Chondrocyte (in vitro differentiated cells): ENCODE measurements at regions not wholly inside any gene's neighbourhood (a gene's known extent, or its start where the extent isn't known, plus 50 kb on each side); places are given as distances from the start of the nearest gene placed in this dataset.

Experiments
- DNase-seq: peaks from one replicate; pipeline ENCODE4 v3.0.0; 2021; ENCODE audit warnings: mixed read lengths, low spot score
- H3K27ac Mint-ChIP-seq: one replicate; pipeline ENCODE4 v1.8.0; 2021; ENCODE audit warnings: mild to moderate bottlenecking, moderate library complexity, mixed read lengths; ENCODE audit not compliant: unreplicated experiment
- H3K27me3 Mint-ChIP-seq: 2 replicates; pipeline ENCODE4 v1.8.0; 2021; ENCODE audit warnings: low read depth, mixed read lengths
- H3K36me3 Mint-ChIP-seq: 2 replicates; pipeline ENCODE4 v1.8.0; 2021; ENCODE audit warnings: low read depth, mixed read lengths
- H3K4me1 Mint-ChIP-seq: 2 replicates; pipeline ENCODE4 v1.8.0; 2021; ENCODE audit warnings: low read depth, mild to moderate bottlenecking, mixed read lengths
- H3K4me3 Mint-ChIP-seq: one replicate; pipeline ENCODE4 v1.8.0; 2021; ENCODE audit warnings: mild to moderate bottlenecking, moderate library complexity, mixed read lengths; ENCODE audit not compliant: unreplicated experiment
- H3K9me3 Mint-ChIP-seq: 2 replicates; pipeline ENCODE4 v1.8.0; 2021; ENCODE audit warnings: low read depth, mixed read lengths
- TF ChIP-seq, protein P1 (sequence below): fragments of 200-600 bp; sonication (generic); IDR thresholded peaks from 2 replicates; pipeline ENCODE4 v1.5.0; 2021; ENCODE audit warnings: antibody characterized with exemption, mild to moderate bottlenecking, moderate library complexity

DNA sequence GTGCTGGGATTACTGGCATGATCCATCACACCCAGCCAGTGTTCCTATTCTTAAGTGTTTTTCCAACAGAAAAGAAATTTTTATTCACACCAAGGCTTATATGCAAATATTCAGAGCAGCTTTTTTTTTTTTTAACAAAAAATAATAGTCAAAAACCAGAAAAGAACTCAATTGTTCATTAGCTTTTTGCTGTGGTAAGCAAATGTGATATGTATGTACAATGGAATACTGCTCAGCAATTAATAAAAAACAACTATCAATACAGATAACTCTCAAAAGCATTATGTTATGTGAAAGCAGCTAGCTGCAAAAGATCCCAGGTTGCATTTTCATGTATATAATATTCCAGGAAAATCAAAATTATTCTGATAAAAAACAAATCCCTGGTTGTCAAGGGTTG is 132.3 kb downstream of the SLIT2 start:
- no peaks in the 10 kb centered on the region for H3K27me3 Mint-ChIP-seq
- H3K27ac Mint-ChIP-seq: no peak overlapping the region
- no peaks in the 10 kb centered on the region for H3K9me3 Mint-ChIP-seq
- no peak for DNase-seq
- no peak overlapping the region for H3K4me3 Mint-ChIP-seq
- H3K4me1 Mint-ChIP-seq: no peaks in the 10 kb centered on the region
- no peaks in the 10 kb centered on the region for H3K36me3 Mint-ChIP-seq
- TF ChIP-seq, protein P1, sequence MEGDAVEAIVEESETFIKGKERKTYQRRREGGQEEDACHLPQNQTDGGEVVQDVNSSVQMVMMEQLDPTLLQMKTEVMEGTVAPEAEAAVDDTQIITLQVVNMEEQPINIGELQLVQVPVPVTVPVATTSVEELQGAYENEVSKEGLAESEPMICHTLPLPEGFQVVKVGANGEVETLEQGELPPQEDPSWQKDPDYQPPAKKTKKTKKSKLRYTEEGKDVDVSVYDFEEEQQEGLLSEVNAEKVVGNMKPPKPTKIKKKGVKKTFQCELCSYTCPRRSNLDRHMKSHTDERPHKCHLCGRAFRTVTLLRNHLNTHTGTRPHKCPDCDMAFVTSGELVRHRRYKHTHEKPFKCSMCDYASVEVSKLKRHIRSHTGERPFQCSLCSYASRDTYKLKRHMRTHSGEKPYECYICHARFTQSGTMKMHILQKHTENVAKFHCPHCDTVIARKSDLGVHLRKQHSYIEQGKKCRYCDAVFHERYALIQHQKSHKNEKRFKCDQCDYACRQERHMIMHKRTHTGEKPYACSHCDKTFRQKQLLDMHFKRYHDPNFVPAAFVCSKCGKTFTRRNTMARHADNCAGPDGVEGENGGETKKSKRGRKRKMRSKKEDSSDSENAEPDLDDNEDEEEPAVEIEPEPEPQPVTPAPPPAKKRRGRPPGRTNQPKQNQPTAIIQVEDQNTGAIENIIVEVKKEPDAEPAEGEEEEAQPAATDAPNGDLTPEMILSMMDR: no peak

GRCh38 chr4:20384456-20384855 is 132.8 kb downstream of the SLIT2 start:
- TF ChIP-seq, protein P1: no peak
- Mint-ChIP-seq H3K27ac (no peak overlapping the region), H3K4me3 (no peak overlapping the region), H3K36me3 (no peaks in the 10 kb centered on the region), H3K27me3 (no peaks in the 10 kb centered on the region), H3K4me1 (no peaks in the 10 kb centered on the region), H3K9me3 (no peaks in the 10 kb centered on the region)
- DNase-seq: no peak

DNA sequence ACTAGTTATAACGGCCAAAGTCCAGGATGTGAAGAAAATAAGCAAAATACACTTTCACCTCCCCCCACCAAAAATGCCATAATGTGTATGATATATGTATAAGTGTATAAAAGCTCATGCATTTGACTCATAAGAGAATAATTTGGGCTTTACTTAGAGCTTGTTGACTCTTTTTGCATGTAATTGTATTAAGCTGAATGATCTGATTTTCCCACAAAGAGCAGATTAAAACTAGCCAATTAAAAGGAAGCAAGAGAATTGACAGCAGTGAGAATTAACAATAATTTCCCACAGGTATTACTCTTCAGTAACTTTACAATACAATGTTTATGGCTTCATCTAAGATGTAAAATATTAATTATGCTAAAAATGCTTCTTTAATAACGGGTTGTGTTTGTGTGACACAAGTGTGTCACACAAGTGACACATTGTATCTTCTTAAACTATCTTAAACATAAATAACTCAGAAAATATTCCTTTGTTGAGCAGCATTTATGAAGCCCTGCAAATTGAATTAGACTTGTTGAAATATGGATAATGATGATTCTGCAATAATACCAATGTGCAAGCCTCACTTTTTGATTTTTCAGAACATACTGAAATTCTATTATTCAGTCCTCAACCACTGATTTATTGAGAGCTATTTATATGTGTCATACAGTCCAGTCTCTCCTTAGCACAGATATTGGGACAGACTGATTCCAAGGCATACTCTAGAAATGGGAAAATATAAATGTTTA is 134.5 kb downstream of the SLIT2 start:
- no peak for DNase-seq
- Mint-ChIP-seq H3K27ac (no peak overlapping the region), H3K4me1 (peaks cover 3% of the 10 kb centered on the region), H3K9me3 (no peaks in the 10 kb centered on the region), H3K27me3 (no peaks in the 10 kb centered on the region), H3K36me3 (no peaks in the 10 kb centered on the region), H3K4me3 (no peak overlapping the region)
- TF ChIP-seq, protein P1: no peak

GRCh38 chr4:20386906-20387305 is 135.2 kb downstream of the SLIT2 start:
- no peaks in the 10 kb centered on the region for H3K27me3 Mint-ChIP-seq
- no peak overlapping the region for H3K27ac Mint-ChIP-seq
- H3K4me3 Mint-ChIP-seq: no peak overlapping the region
- TF ChIP-seq, protein P1: no peak
- H3K9me3 Mint-ChIP-seq: no peaks in the 10 kb centered on the region
- H3K4me1 Mint-ChIP-seq: peaks cover 9% of the 10 kb centered on the region
- no peaks in the 10 kb centered on the region for H3K36me3 Mint-ChIP-seq
- no peak for DNase-seq

- Mint-ChIP-seq H3K27ac (no peak overlapping the region), H3K27me3 (no peaks in the 10 kb centered on the region)
- no peak for DNase-seq
Measured at GRCh38 chr4:20391198-20391597, 139.5 kb downstream of the SLIT2 start.

More at GRCh38 chr4:20391198-20391597, 139.5 kb downstream of the SLIT2 start:
- TF ChIP-seq, protein P1: no peak
- H3K36me3 Mint-ChIP-seq: no peaks in the 10 kb centered on the region
- H3K4me3 Mint-ChIP-seq: no peak overlapping the region
- H3K4me1 Mint-ChIP-seq: peaks cover 19% of the 10 kb centered on the region
- H3K9me3 Mint-ChIP-seq: no peaks in the 10 kb centered on the region
